GM04503 (cell line): ENCODE measurements at regions not wholly inside any gene's neighbourhood (a gene's known extent, or its start where the extent isn't known, plus 50 kb on each side); places are given as distances from the start of the nearest gene placed in this dataset.
"Not testable (repeated sequence)": the region's sequence is repeated elsewhere in the genome, so short reads cannot be mapped to it uniquely, and the experiment has no call there.

ENCODE experiments used
- DNase-seq: peaks from one replicate; pipeline ENCODE4 v3.0.0-alpha.2; 2012; ENCODE audit warnings: low read depth

DNA sequence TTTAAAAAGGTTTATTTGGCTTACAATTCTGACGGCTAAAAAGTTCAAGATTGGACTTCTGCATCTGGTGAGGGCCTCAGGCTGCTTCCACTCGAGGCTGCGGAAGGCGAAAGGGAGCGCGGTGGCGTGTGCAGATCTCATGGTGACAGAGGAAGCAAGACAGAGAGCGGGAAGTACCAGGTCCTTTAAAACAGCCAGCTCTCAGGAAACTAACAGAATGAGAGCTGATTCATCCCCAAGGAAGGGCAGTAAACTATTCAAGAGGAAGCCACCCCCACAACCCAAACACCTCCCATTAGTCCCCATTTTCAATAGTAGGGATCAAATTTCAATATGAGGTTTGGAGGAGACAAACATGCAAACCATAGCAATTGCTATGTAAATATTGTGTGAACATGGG, 2144.2 kb upstream of the AGA start:
- DNase-seq: no peak

DNA sequence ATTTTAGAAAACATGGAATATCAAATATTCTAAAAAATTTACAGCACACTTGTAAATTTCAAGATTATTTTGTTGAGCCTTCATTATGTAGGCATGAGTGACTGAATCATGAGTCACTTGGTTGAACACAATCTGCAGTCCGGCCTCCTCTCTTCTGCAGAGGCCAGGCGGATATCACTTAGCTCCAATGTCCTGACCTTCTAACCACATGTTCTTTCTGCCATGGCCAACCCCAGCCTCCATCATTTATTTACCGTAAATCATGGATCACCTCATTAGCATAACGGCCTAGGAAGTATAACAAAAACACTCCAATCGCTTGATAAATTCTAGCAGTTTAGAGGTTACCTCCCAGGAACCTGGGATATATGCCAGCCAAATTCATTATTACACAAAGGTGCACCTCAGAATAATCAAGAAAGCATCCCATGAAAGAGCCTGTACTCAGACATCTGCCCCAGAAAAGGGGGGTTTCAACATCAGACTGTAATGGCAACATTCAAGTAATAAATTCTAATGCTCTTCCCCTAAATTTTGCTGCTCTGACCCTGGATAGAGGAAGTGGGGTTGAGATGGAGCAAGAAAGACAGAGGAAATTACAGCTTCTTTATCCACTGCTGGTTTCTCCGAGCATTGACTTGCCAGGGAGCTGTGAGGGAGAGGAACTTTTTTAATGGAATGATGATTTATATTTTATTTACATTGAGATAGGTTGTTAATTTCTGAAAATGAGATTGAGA, 2153.6 kb upstream of the AGA start:
- no peak for DNase-seq

DNA sequence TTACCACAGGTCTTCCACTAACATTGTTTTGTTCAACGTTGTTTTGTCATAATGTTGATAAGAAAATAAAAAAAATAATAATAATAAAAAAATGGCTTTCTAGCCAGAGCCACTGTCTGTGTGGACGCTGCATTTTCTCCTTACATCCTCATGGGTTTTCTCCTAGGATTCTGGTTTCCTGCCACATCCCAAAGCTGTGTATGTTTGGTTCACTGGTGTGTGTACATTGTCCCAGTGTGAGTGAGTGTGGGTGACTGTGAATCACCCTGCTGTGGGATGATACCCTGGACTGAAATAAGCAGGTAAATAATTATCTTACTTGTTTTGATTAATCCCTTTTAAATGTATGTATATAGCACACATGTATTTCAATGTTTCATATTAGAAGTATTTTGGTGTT, 2154.4 kb upstream of the AGA start:
- DNase-seq: no peak

DNA sequence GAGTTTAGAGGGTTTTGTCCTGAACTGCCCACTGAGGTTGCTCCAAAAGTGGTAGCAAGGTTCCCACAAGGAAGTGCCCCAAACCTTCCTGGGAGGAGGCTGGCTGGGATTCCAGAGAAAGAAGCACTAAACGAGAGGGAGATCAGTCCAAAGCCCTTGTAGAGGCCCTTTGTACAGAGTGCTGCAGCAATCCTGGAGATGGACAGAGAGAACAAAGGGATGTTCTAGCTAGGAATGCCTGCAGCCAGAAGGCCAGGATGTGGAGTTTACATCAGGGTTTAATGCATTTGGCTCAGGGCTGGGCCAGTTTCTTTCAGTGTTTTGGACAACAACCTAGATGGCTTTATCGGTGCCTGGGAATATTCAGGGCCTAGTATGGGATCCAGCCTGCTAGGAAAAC, 2155.1 kb upstream of the AGA start:
- DNase-seq: no peak

DNA sequence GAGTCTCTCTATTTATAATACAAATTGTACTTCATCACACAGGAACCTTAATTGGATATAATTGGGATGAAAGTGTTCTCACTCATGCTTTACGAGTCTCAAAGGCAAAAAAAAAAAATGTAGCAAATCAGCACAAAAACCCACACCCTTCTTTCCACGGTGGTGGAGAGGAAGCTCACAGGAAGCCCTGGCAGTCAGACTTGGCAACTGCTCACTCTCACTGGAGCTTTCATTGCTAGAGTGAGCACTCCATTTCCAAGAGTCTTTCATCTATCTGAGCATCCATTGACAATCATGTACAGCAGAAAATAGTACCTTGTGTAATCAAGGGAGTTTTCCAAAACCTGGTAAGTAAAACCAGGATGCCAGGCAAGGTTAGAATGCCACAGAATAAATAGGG, 2159.4 kb upstream of the AGA start:
- DNase-seq: no peak

DNA sequence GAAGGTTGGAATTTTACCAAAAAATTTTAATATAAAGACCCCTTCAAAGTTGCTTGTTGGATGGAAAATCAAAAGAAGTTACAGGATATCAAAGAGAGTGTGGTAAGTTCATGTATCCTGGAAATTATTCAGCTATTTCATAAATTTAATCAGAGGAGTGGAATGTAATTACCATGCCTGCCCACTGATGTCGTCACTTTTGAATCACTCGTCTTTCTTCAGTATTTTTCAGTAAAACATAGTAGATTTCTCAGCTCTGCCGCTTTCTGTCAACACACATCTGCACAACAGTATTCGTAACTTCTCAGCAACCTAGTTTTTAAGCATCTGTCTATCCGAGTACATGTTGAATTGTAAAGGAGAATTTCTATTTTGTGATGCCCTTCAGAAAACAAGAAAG, 2163.0 kb upstream of the AGA start:
- DNase-seq: no peak

DNA sequence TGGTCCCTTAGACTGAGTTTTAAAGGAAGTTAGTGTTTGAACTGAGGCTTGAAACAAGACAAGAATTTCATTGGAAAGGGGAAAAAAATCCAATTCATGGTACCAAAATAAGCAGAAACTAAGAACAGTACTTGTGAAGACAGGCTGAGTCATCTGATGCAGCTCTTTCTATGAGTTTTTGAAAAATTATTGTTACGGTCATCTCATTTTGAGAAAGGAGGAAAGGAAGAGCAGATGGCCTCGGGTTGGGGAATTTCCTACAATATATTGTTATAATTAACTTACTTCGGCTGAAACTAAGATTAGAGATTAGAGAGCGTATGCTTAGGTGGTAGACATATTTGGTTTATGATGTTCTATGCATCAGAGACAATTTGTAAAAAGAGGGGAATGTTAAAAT, 2164.8 kb upstream of the AGA start:
- no peak for DNase-seq

DNA sequence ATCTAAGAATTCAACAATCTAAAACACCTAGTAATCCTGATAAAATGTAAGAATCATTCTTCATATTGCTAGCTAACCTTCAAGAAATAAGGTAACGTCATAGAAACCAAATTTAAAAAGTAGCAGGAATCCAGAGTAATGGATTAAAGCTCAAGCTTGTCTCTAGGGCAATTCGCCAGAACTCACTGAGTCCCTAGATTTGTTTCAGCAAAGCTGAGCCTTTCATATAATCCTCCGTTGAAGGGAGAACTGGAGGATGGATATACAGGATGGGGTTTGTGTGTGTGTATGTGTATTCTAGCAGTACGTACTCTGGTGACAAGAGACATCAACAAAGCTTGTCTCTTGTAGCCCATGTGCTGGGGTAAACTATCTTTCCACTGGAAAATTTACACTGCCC, 2173.5 kb upstream of the AGA start:
- DNase-seq: no peak

DNA sequence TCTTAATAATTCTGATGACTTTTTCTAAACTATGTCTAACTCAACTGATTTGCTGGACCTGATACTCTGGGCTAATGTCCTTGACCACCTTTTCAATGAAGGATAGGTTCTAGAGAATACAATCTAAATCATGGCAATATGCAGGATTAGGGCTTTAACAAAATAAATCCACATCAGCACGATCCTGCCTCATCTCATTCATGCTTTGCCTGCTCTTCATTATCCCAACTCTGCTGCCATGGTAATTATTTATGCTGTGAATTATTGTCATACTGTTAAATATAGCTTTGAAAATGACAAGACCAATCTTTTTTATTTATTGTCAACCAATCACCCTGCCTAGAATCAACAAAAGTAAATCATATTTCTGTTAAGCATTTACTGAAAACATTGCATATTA, 2176.7 kb upstream of the AGA start:
- DNase-seq: no peak

DNA sequence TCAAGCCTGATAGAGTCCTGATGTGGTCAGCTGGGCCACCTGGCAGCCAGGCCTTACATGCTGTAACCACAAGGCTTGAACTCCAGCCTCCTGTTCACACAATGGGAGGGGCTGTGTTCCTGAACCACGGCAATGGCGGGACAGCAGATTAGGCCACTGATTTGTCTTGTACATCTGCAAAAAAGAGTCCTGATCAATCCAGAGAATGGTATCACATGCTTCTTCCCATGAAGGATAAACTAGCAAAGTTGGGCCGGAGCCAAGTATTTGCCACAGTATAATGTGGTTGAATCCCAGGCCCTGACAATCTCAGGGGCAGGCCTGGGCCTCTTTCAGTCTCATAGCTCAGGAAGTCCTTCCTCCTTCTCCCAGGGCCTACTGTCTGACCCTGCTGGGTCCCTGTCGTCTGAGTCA, 2182.5 kb upstream of the AGA start:
- DNase-seq: no peak

DNA sequence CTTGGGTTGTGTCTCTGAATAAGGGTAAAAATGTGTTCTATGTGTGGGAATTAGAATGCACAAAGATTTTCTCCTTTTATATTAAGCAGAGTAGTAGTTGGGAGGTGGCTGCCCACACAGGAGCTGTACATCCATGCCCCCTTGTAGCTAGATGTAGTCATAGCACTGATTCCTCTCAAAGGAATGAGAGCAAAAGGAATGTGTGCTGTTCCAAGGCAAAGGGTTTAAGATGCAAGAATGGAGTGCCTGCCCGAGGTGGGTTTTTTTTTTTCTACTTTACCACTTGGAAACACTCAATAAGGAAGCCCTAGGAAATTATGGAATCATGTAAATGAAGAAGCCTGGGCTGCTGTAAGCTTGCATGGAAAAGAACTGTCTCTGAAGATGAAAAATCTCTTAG, 2183.2 kb upstream of the AGA start:
- no peak for DNase-seq

DNA sequence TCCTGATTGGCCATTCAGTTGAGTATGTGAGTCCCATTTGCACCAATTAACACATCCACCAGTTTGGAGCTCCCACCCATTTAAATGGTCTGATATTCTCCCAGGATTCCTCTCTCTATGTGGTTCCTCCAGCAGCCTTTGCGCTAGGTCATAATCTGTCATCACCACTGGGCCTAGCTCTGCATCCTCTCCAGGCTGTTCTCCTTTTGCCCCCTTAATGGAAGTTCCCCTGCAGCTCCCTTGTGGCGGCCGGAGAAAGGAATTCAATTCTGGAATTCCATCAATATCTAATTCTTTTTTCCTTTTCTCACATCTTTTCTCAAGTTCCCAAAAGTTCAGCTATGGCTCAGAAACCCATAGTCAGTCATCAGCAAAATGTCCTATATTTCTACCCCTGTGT, 2184.4 kb upstream of the AGA start:
- DNase-seq: no peak

DNA sequence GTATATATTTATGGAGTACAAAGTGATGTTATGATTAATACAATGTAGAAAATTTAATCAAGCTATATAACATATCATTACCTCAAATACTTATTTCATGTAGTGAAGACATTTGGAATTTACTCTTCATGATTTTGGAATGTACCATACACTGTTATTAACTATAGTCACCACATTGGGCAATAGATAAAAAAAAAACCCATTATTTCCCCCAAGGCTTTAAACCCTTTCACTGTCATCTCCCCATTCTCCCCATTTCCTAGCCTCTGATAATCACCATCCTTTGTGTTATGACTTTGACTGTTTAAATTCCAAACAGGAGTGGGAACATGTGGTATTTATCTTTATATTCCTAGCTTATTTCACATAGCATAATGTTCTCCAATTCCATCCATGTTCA, 2189.1 kb upstream of the AGA start:
- no peak for DNase-seq

DNA sequence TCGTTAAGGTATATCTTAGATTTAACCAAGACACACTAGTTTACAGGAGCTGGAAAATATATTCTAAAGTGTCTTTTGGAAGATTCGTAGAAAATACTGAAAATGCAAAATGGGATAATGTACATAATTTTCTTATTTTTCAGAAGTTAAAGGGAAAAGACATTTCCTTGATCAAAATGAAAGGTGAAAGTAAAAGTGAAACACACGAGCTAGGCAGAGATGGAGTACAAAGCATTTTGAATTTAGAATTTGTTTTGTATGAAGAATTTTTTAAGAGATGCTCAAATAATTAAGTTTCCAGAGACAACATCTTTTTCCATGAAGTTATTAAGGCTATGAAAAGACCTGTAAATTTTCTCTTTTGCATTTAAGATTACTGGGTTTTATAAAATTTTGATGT, 2192.6 kb upstream of the AGA start:
- DNase-seq: no peak

DNA sequence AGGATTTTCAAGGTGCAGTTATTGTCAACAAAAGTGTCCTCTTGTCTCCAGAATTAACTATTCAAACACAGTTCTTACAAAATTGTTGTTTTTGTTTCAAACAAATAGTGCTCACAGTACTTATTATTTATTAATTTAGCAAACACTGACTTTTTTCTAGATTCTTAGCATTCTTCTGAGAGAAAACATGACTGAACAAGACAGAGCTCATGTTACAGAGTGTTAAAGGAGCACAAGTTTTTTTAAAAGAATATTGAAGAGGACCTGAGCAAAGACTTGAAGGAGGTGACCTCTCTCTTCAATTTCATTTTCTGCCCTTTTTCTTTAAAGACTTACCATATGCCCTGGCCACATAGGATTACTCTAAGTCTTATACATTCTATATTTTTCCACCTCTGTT, 2220.3 kb upstream of the AGA start:
- no peak for DNase-seq

DNA sequence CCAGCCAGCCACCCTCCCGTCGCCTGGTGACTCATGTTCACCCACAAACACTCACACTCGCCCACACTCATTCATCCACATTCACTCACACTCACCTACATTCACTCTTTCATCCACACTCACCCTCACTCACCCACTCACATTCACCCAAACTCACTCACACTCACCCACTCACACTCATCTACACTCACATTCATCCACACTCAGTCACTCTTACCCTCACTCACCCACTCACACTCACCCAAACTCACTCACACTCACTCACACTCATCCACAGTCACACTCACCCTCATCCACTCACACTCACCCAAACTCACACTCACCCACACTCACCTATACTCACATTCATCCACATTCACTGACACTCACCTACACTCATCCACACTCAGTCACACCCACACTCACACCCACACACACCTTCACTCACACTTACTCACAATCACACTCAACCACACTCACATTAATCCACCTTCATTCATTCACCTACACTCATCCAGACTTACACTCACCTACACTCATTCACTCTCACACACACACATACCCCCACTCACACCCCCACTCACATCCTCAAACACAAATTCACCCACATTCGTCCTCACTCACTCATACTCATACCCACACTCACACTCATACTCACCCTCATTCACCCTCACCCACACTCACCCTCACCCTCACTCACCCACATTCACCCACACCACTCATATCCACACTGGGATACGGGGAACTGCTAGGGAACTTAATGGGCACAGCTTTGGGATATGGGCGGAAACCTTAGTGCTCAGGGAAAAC, 2221.6 kb upstream of the AGA start:
- DNase-seq: no peak

DNA sequence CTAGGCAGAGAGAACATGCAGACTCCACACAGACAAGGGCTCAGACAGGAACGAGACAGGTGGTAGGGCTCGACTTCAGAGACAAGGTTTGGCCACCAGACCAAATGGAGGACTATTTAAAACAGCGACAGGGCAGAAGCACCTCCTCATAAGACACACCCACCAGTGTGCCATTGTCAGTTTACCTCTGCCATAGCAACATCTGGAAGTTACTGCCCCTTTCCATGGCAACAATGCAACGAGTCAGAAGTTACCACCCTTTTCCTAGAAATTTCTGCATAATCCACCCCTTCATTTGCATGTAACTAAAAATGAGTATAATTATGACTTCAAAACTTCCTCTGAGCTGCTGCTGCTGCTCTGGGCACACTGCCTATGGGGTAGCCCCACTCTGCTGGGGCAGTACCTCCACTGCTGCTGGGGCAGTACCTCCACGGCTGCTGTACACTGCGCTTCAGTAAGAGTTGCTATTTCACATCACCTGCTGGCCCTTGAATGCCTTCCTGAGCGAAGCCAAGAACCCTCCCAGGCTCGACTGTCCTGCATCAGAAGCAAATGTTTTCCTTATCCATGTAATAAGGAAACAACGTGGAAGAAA, 2222.3 kb upstream of the AGA start:
- DNase-seq: no peak

DNA sequence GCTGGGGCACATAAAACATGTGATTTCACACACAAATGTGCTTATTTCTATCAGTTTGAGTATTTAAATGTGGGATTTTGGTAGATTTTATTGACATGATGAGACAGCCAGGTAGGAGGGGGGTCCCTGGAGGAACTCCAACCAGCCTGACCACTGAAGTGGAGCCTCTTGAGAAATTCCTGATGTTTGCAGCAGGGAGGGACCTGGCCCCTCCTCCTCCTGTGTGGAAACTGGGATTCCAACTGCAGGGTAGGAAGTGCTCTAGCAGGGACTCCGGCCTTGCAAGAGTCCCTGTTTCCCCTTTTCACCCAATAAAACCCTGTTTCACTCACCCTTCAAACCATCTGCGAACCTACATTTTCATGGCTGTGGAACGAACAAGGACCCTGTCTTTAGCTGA, 2224.0 kb upstream of the AGA start:
- DNase-seq: no peak

DNA sequence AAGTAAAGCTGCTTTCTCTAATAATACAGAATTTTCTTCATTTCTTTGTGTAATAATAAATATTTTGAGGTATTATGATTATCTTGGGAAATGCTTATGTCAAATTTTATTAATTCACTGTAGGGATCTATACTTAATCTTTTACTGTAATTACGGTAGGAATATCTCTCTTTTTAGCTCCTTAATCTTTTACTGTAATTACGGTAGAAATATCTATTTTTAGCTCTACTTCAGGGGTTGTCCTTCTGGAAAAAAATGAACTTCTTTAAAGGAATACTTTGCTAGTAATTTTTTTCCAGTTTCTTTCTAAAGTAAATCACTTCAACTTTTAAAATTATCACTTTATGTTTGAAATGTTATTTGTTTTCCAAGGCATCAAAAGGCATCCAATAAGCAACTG, 2229.4 kb upstream of the AGA start:
- no peak for DNase-seq

DNA sequence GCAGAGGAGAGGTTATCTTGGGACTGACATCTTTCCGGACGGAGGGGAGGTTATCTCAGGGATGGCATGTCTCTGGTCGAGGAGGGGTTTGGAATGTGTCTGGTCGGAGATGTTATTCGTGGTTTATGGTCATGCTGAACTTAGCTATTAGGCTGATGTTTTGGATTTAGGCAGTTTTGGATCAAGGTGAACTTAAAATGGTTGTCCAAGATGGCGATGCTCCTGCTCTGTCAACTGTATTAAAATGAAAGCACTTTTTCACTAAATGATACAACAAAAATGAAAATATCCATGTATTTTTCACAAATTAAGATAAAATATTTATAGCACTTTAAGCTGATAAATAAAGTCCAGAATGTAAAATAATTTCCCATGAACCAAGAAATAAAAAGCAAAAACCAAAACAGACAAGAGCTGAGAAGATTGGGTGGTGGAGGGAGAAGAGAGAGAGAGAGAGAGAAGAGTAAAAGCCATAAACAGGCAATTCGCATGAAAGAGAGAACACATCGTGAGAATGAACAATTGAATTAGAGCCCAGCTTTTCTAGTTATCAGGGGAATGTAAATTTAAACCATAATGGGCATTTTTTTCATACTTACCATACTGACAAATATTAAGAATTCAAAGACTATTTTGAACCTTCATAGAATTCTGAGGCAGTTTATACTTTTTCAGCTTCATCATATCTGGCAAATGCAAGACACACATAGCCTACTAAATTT, 2236.0 kb upstream of the AGA start:
- DNase-seq: no peak

DNA sequence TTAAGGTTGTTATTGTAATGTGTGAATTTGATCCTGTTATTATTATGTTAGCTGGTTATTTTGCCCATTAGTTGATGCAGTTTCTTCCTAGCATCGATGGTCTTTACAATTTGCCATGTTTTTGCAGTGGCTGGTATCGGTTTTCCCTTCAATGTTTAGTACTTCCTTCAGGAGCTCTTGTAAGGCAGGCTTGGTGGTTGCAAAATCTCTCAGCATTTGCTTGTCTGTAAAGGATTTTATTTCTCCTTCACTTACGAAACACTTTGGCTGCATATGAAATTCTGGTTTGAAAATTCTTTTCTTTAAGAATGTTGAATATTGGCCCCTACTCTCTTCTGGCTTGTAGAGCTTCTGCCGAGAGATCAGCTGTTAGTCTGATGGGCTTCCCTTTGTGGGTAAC, 2241.4 kb upstream of the AGA start:
- not testable (repeated sequence) for DNase-seq

DNA sequence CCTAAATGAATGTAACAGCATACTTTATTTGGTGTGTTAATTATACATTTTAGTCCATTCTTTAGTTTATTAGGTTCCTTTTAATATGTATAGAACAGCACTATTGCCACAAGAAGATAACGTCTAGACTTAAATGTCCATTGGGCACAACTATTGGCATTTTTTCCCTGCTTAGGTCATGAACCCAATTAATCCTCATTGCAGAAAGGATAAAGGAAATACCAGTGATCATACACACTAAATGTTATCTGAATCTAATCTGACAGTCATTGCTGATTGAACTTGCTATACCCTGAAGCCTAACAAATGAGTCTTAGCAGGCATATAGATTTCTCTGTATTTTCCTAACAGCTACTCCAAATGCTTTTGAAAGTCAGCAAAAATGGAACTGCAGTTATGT, 2250.0 kb upstream of the AGA start:
- DNase-seq: no peak

DNA sequence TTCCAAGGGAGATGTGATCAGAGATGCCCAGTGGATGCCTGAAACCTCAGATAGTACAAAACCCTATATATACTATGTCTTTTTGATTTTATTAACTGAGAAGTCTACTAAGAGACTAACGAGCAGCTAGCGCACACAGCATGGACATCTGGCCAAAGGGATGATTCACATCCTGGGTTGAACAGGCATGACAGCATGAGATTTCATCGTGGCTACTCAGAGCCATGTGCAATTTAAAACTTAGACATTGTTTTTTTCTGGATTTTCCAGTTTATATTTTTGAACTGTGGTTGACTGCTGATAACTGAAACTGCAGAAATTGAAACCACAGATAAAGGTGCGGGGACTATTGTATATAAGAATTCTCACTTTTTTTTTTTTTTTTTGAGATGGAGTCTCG, 2252.9 kb upstream of the AGA start:
- no peak for DNase-seq
